Endothelial cell of umbilical vein (primary cell): ENCODE measurements at regions not wholly inside any gene's neighbourhood (a gene's known extent, or its start where the extent isn't known, plus 50 kb on each side); places are given as distances from the start of the nearest gene placed in this dataset.
A peak's percentile ranks its signal among the peaks of the same experiment; 100 is the strongest.

Source experiments
- BruUV-seq: library from RNA; stranded (reverse); fragments of 400-500 nt; replicated peaks from 2 replicates; lab custom pipeline; 2021; lab: Mats Ljungman, UMichigan
- CTCF ChIA-PET: fragments of 300-600, 350-600 bp; sonication (Branson Sonifier 250); formaldehyde crosslinking; loops from one replicate; lab custom pipeline; 2021; ENCODE audit warnings: antibody characterized with exemption, inconsistent platforms; lab: Charles Lee
- POLR2A ChIA-PET: fragments of 300-600, 350-600 bp; sonication (Branson Sonifier 250); formaldehyde crosslinking; loops from one replicate; lab custom pipeline; 2021; ENCODE audit warnings: antibody characterized with exemption, inconsistent platforms; lab: Charles Lee
- DNase-seq: peaks from one replicate; pipeline ENCODE4 v3.0.0-alpha.2; 2011; ENCODE audit warnings: low read depth, low spot score
- FAIRE-seq: peaks from 2 replicates; lab custom pipeline; 2011; peaks lifted over from hg19 to GRCh38; lab: Jason Lieb, UNC
- H2AFZ ChIP-seq: 2 replicates; pipeline ENCODE4 v1.6.0; 2012; ENCODE audit warnings: low read depth, low read length, control low read depth, inconsistent platforms
- H3K27ac ChIP-seq: 2 replicates; pipeline ENCODE4 v1.5.1; 2011; ENCODE audit warnings: low read depth, mild to moderate bottlenecking, control low read depth, low read length, moderate library complexity; ENCODE audit not compliant: insufficient read depth
- H3K27me3 ChIP-seq, 2 experiments: 2 replicates each; pipeline versions ENCODE4 v1.6.0 to v1.6.1; 2011; ENCODE audit warnings: low read length in 2 of 2, mixed read lengths in 1 of 2; ENCODE audit not compliant: control insufficient read depth in 2 of 2, insufficient read depth in 2 of 2
- H3K36me3 ChIP-seq, 2 experiments: 2 replicates in 1 of 2; 3 replicates in 1 of 2; pipeline ENCODE4 v1.5.1; 2011; ENCODE audit warnings: low read length in 2 of 2, mild to moderate bottlenecking in 1 of 2, moderate library complexity in 1 of 2; ENCODE audit not compliant: control insufficient read depth in 2 of 2, insufficient read depth in 2 of 2; ENCODE audit errors: extremely low read depth in 1 of 2
- H3K4me1 ChIP-seq: 3 replicates; pipeline ENCODE4 v1.5.1; 2011; ENCODE audit warnings: mild to moderate bottlenecking, low read length; ENCODE audit not compliant: control insufficient read depth, insufficient read depth; ENCODE audit errors: extremely low read depth
- H3K4me2 ChIP-seq: 2 replicates; pipeline ENCODE4 v1.6.1; 2011; ENCODE audit warnings: low read length, control low read depth, mixed read lengths; ENCODE audit not compliant: insufficient read depth
- H3K4me3 ChIP-seq, 3 experiments: fragments of 200-600 bp in 1 of 3; sonication (generic), shearing (Covaris generic) in 1 of 3; replicated peaks in 1 of 3; 2 replicates each; pipeline ENCODE4 v1.5.1; 2011 to 2016; ENCODE audit warnings: control low read depth in 3 of 3, low read length in 3 of 3, mild to moderate bottlenecking in 2 of 3, inconsistent platforms in 1 of 3, low read depth in 1 of 3, moderate library complexity in 1 of 3; ENCODE audit not compliant: insufficient read depth in 1 of 3
- H3K79me2 ChIP-seq: 2 replicates; pipeline ENCODE4 v1.6.0; 2012; ENCODE audit warnings: low read length, inconsistent platforms; ENCODE audit not compliant: control insufficient read depth, insufficient read depth
- H3K9ac ChIP-seq: replicated peaks from 2 replicates; pipeline ENCODE3; 2011; ENCODE audit warnings: low read length, control low read depth; ENCODE audit not compliant: insufficient read depth; ENCODE audit errors: extremely low read depth
- H3K9me1 ChIP-seq: replicated peaks from 3 replicates; pipeline ENCODE4 v1.6.0; 2011; ENCODE audit warnings: mild to moderate bottlenecking, low read length; ENCODE audit not compliant: control insufficient read depth, insufficient read depth; ENCODE audit errors: extremely low read depth
- H3K9me3 ChIP-seq: replicated peaks from 2 replicates; pipeline ENCODE4 v1.5.1; 2012; ENCODE audit warnings: low read length, inconsistent platforms; ENCODE audit not compliant: control insufficient read depth, insufficient read depth
- H4K20me1 ChIP-seq: replicated peaks from 2 replicates; pipeline ENCODE3; 2011; ENCODE audit warnings: mild to moderate bottlenecking, low read length; ENCODE audit not compliant: control insufficient read depth, insufficient read depth; ENCODE audit errors: extremely low read depth
- CTCF ChIP-seq, 2 donors: IDR thresholded peaks; 1 replicate in 1 of 2; 2 replicates in 1 of 2; pipeline ENCODE4 v1.5.1; 2011; ENCODE audit warnings: low read length in 2 of 2, mild to moderate bottlenecking in 2 of 2, moderate library complexity in 2 of 2, control low read depth in 1 of 2, inconsistent platforms in 1 of 2, low read depth in 1 of 2; ENCODE audit not compliant: insufficient read depth in 1 of 2; ENCODE audit errors: extremely low read depth in 1 of 2
- EZH2 ChIP-seq: IDR thresholded peaks from 2 replicates; pipeline ENCODE4 v1.6.1; 2012; ENCODE audit warnings: borderline replicate concordance, low read depth, mild to moderate bottlenecking, moderate library complexity, low read length, inconsistent platforms; ENCODE audit not compliant: severe bottlenecking
- FOS ChIP-seq: IDR thresholded peaks from 2 replicates; pipeline ENCODE4 v1.6.1; 2011; ENCODE audit warnings: mild to moderate bottlenecking, low read length, moderate library complexity, borderline replicate concordance; ENCODE audit not compliant: insufficient read depth
- GATA2 ChIP-seq: IDR thresholded peaks from 2 replicates; pipeline ENCODE4 v1.7.0; 2011; ENCODE audit warnings: low read depth, mild to moderate bottlenecking, moderate library complexity, mixed read lengths, low read length; ENCODE audit not compliant: insufficient read length, insufficient read depth
- JUN ChIP-seq: IDR thresholded peaks from 2 replicates; pipeline ENCODE4 v1.6.1; 2011; ENCODE audit warnings: borderline replicate concordance, low read depth; ENCODE audit not compliant: insufficient read length, insufficient read depth
- MYC ChIP-seq: IDR thresholded peaks from one replicate; pipeline ENCODE4 v1.6.1; 2011; ENCODE audit warnings: mild to moderate bottlenecking, low read depth, low read length
- POLR2A ChIP-seq: IDR thresholded peaks from 2 replicates; pipeline ENCODE4 v1.6.1; 2012; ENCODE audit warnings: low read depth, mild to moderate bottlenecking, control low read depth, low read length
- POLR2AphosphoS5 ChIP-seq: IDR thresholded peaks from 2 replicates; pipeline ENCODE4 v1.6.1; 2012; ENCODE audit warnings: low read depth, mild to moderate bottlenecking, control low read depth, low read length, moderate library complexity; ENCODE audit not compliant: insufficient read depth
- dilution Hi-C: fragments of 300-500 bp; cut with MboI; formaldehyde crosslinking; loops from one replicate; pipeline ENCODE4 v1.15.0; 2019; ENCODE audit warnings: low sequenced_read_pairs; ENCODE audit not compliant: extremely low pct_ligation_motif_present
- intact Hi-C: fragments of 100-400 bp; cut with micrococcal nuclease; formaldehyde crosslinking; loops from one replicate; pipeline ENCODE4 v1.10.0; 2022
- TF ChIP-seq, protein P1 (sequence below): IDR thresholded peaks from 2 replicates; pipeline ENCODE4 v1.6.1; 2011; ENCODE audit not compliant: insufficient read depth, insufficient read length

GRCh38 chr2:144131042-144131441, 388.9 kb downstream of the ZEB2 start:
- H3K36me3 ChIP-seq, result no peaks in the 10 kb centered on the region
- H3K9ac ChIP-seq, result no peak overlapping the region
- TF ChIP-seq JUN (peak; percentile 58), FOS (peak; percentile 90), MYC (no peak), POLR2A (no peak), GATA2 (peak; percentile 76)
- TF ChIP-seq, protein P1, sequence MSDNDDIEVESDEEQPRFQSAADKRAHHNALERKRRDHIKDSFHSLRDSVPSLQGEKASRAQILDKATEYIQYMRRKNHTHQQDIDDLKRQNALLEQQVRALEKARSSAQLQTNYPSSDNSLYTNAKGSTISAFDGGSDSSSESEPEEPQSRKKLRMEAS, result no peak
- no peaks in the 10 kb centered on the region for H4K20me1 ChIP-seq
- H3K9me1 ChIP-seq, result no peaks in the 10 kb centered on the region
- no peak overlapping the region for H2AFZ ChIP-seq
- no peaks in the 10 kb centered on the region for H3K27me3 ChIP-seq
- intact Hi-C loops, result no loop called here
- DNase-seq, result peak; percentile 52
- no peak overlapping the region for H3K4me3 ChIP-seq
- peaks cover 9% of the 10 kb centered on the region for H3K4me1 ChIP-seq
- no peaks in the 10 kb centered on the region for H3K9me3 ChIP-seq
- ChIA-PET POLR2A (no interaction called here), CTCF (interaction anchor here (1.2 kb wide), 2 partner anchors 19 to 31 kb away, joined by 4 read pairs; no protein-coding TSS in a partner anchor)
- no TSS peak for BruUV-seq
- H3K27ac ChIP-seq, result no peak overlapping the region
- FAIRE-seq, result no peak
- peak overlapping the region; percentile 6 for H3K4me2 ChIP-seq
- dilution Hi-C loops, result no loop called here
- H3K79me2 ChIP-seq, result no peaks in the 10 kb centered on the region

- intact Hi-C loops (no loop called here), dilution Hi-C loops (no loop called here)
- no peak for FAIRE-seq
- Histone ChIP-seq H3K27ac (no peak overlapping the region), H3K36me3 (no peaks in the 10 kb centered on the region), H2AFZ (no peak overlapping the region), H3K9me3 (no peaks in the 10 kb centered on the region), H3K4me2 (no peak overlapping the region), H4K20me1 (no peaks in the 10 kb centered on the region), H3K27me3 (no peaks in the 10 kb centered on the region), H3K4me1 (peaks cover 9% of the 10 kb centered on the region), H3K4me3 (no peak overlapping the region), H3K79me2 (no peaks in the 10 kb centered on the region), H3K9ac (no peak overlapping the region), H3K9me1 (no peaks in the 10 kb centered on the region)
- no TSS peak for BruUV-seq
- TF ChIP-seq GATA2 (no peak), POLR2AphosphoS5 (no peak), EZH2 (no peak), JUN (no peak), MYC (no peak), POLR2A (no peak), FOS (no peak), CTCF (IDR thresholded peaks at IDR 0.05; ENCODE audit: extremely low read depth in 1 of 2, insufficient read depth in 1 of 2, low read depth in 1 of 2, low read length in 2 of 2) (no peak)
- TF ChIP-seq, protein P1, result no peak
- ChIA-PET CTCF (interaction anchor here (1.2 kb wide), 2 partner anchors 19 to 31 kb away, joined by 4 read pairs; no protein-coding TSS in a partner anchor), POLR2A (no interaction called here)
- DNase-seq, result no peak
Observed at GRCh38 chr2:144130551-144130950, 389.4 kb downstream of the ZEB2 start.
